Fibroblast of skin of left biceps (primary cell): ENCODE measurements at regions not wholly inside any gene's neighbourhood (a gene's known extent, or its start where the extent isn't known, plus 50 kb on each side); places are given as distances from the start of the nearest gene placed in this dataset.
A peak's percentile ranks its signal among the peaks of the same experiment; 100 is the strongest.

Source experiments
- DNase-seq, 2 experiments: peaks; one replicate each; pipeline ENCODE4 v3.0.0-alpha.2; 2013; ENCODE audit warnings: low read depth in 2 of 2

DNA sequence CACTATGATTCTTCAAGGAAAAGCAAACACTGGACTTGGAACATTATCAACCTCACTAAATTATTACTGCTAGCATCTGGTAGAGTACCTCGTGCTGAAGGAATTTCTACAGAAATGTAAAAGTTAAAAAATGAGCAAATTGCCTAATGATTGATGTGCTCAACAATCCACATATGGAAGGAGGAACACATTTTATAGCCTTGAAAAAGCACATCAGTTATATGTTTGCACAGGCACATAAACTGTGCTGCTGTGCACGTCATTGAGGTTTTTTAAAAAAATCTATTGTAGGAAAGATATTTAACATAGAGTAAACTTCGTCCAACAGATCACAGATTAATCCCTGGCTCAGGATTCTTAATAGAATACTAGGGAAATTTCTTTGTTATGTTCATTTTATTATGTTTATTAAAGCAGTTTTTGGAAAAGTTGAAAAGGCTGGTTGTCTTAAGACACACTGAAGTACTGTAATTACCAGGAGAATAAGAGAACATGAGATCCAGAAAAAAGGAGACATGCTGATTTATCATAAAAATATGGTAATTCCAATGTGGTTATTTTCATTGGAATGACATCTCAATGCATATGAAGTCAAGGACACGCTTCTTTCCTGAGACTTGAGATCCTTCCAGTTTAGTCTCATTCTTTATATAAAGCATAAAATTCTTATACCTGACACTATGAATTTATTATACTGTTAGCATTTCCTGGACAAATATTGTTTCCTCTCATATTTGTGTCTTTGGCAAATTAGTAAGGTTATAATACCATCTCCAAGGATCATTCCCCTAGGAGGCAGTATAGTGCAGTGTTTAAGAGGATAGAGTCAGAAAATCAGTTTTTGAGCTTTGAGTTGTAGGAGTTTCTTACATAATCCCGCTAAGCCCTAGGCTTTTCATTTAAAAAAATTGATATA lies 511.1 kb downstream of the TENT5A start:
- DNase-seq = peak; percentile 93 to 95

DNA sequence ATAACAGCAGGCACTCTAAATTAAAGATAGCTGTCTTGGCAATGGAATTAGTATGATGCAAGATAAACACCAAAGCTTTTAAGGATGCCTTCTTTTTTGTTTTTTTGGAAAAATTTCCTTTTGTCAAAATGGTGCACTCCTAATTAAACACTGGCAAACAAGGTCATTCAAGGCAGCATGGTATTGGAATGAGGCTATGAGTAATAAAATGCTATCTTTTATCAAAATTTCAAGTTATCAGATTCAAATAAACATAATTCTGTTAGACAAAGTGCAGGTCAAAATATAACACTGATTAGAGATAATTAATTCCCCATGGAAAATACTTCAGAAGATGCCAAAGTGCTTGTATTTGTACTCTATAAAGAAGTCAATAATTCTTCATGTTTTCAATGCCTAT lies 514.1 kb downstream of the TENT5A start:
- DNase-seq = no peak

DNA sequence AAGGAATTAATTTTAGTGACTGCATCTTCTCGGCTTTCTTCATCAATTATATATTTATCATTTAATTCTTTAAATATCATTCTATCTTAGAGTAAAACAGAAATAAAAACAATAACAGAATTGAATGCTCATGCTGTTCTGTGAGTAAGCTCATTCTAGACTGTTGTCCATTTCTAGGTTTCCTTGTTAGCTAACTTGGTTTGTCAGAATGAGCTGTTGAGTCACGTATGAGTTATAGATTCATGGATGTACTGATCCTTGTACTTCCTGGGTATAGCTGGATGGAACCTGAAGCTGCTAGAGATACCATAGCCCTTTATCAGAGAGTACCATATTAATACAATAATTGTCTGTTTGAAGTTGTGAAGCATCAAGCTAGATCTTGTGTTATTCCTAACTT lies 515.3 kb downstream of the TENT5A start:
- no peak for DNase-seq

DNA sequence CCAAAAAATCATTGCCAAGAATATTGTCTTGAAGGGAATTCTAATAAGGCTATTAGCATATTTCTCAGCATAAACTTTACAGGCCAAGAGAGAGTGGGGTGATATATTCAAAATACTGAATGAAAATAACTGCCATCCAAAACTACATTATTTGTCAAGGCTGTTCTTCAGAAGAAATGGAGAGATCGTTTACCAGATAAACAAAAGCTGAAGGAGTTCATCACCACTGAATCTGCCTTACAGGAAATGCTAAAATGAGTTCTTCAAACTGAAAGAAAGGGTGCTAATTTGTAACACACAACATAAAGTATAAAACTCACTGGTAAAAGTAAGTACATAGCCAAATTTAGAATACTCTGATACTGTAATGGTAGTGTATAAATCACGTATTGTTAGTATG lies 517.0 kb downstream of the TENT5A start:
- no peak for DNase-seq

DNA sequence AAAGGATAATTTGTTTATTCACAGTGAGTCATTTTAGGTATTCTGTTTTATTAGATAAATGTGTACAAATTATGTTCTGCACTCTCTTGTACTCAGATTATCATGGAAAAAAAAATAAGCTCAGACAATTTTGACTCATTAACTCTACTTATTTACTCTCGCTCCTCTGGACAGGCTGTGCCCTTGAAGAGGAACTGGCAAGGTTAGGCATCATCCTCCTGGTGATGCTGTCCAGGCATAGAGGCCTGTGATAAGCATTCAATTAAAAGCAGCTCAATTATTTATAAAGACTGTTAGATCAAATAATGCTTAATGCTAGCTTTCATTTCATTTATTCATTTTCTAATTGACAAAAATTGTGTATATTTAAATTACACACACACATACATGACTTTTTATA lies 518.5 kb downstream of the TENT5A start:
- DNase-seq = no peak

DNA sequence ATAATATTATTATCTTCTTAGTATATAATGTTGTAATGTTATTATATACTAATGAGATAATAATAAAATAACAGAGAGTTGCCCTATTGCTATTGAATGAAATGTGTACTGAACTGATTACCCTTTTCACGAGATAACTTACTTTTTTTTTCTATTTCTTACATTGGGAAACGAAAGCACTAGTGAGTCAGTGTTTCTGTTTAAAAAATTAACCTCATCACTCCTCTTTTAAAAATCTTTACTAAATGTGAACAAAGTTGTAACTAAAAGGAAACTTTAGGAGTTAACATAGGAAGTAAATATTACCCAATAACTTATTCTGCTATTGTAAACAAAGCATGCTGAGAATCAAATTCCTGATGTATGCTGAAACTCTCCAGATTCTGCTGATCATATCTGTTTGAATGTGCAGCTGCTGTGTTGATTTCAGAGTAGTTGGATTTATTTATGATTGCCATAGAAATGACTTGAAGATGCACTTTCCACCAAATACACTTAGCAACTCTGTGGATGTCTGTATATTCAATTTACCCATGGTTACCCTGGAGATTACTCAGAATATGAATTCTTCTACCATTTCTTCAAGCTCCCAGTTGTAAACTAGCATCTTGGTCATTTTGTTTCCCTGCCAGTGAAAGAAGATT lies 523.4 kb downstream of the TENT5A start:
- peak in 1 of 2 experiments; percentile 34 for DNase-seq

DNA sequence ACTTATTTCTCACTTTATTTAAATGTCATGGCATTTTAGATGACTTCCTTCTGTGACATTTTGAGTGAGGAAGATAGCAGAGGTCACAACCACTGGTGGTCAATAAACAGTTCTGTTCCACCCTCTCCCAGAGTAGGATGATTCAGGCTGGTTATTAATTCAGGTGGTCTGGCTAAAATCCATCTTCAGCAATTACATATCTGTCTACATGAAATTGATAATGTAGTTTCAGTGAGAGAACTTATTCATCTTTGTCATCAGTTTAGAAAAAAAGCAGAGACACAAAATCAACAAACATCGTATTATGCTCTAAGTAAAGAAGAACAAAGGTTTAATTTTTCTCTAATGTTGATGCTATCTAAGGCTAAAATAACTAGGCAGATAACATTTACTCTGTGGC lies 525.5 kb downstream of the TENT5A start:
- no peak for DNase-seq

DNA sequence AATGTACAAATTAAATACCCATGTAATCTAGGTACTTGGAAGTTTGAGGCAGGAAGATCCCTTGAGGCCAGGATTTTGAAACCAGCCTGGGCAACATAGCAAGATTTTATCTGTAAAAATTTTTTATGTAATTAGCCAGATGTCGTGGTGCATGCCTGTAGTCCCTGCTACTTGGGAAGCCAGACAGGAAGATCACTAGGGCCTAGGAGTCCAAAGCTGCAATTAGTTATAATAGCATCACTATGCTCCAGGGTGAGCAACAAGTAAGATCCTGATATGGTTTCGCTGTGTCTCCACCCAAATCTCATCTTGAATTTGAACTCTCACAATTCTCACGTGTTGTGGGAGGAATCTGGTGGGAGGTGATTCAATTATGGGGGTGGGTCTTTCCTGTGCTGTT lies 535.8 kb downstream of the TENT5A start:
- no peak for DNase-seq

DNA sequence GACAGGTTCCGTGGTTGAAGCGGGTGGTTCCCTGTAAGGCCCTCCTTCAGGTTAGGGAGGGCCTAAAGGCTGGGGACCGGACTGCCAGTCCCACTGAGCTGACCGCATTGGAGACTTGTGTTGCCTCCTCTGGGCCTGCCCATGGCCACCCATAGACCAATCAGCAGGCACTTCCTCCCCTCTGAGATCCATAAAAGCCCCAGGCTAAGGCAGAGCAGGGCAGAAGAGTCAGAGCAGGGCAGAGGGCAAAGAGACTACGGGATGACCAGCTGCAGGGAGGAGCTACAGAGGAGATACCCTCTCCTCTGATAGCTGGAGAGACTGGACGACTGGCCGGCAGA lies 537.4 kb downstream of the TENT5A start:
- no peak for DNase-seq

DNA sequence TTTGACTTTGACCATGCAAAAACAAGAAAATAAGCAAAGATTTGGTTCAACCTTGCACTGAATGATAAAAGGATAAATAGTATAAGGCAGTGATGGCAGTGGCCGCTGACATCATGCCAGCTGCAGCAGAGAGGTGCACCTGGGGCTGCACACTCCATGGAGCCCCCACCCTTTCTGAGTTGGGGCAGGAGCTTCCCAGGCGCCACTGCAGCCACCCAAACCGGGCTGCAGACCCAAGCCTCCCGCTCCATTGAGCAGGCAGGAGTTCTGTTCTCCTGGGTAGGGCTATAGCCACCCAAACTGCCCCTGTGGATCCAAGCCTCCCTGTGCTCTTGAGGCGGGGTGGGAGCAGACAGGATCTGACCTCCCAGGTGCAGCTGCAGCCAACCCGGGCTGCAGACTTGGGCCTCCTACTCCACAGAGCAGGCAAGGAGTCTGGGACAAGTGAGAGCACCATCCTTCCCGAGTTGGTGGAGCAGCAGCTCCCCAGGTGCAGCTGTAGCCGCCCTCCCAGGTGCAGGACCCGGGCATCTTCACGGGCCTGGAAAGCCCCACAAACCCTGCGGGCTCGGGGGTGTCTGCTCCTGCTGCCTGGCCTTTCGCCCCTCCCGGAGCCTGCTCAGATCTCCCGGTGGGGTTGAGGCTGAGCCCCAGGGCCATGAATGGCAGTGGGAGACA lies 537.9 kb downstream of the TENT5A start:
- no peak for DNase-seq

DNA sequence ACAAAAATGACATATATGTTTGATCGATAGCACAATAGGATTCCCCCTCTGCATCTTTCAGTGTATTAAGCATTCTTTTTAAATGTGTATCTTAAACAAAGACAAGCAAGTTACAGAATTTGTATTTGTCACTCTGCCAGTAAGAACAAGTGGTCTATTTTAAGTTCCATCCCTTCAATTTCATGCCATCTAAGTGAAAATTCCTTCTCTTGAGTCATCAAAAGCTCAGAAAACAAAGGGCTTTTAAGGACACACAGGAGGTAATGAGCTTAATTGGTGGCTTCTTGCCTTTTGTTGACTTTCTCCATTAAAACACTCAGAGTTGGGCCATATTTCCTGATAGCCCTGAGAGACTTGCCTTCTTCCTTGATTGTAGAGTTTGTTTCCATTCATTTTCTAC lies 547.8 kb downstream of the TENT5A start:
- peak; percentile 17 to 24 for DNase-seq

DNA sequence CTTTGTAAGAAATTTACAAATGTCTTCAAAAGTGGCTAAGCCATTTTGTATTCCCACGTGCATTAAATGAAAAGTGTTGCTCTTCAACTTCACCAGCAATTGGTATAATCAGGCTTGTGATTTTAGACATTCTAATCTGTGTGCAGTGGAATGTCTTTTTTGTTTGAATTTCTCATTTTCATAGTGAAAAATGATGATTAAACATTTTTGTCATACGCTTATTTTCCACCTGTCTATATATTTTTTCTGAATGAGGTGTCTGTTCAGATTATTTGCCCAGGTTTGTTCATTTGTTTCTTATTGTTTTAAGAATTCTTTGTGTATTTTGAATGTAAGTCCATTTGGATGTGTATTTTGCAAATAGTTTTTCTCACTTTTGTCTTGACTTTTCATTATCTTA lies 558.1 kb downstream of the TENT5A start:
- no peak for DNase-seq

DNA sequence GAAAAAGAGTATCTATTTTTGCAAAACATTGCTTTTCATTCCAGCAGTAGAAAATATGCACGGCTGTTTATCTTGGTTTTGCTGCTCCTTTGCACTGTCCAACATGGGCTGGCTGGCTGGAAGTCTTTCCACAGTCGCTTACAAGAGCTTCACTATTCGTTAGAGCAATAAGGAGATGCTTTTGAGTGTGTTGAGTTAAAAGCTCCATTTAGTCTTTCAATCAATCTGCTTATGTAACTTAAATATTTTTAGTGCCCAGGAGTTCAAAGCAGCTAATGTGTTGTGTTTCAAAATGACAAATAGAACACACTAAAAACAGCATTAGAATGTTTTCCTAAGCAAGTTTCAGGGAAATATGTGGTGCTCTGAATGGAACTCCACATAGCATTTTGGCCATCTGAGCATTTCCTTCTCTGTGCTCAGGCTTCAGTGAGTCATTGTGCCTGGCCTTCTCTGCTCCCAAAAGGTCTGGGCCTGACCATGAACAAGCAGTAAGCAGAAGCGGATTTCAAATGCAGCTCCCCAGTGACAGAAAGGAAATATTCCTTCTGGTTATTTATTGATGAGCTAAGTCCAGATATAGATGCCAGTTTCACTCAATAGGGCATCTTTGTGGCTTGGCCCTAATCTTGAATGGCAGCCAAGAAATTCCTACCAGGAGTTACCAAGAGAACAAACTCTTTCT lies 580.3 kb downstream of the TENT5A start:
- DNase-seq = no peak

DNA sequence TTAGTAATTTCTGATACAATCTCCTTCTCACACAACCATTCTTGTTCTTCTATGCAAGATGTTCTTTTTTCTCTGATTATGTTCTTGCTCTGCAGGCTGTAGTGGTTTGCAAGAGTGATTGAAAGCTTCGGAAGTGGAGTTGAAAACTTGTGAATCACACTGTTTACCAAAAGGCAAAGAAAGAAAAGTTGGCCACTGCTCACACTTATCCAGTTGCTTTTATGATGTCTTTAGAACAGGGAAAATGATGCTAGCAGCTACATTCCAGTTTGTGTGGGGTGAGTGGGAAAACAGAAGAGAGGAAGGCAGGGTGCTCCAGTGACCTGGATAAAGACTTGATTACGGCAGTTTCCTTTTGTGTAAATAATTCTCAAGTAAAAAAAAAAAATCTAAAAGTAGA lies 583.3 kb downstream of the TENT5A start:
- no peak for DNase-seq

DNA sequence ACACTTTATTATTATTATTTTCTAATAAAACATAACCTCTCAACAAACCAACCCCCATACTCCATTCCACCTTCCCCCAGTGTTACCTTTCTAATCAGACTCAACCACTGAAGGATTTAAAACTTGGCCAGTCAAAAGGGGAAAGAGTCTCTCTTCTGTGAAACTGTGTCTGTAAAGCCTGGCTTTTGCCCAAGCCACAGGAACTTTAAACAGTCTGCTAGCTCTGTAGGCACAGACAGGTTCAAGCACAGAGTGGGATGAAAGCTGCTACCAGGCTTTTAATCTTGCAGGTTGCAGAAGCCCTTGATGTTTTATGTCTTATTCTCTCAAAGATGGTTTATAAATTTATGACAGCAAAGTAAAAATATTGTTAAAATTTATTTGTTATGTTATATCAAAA lies 585.7 kb downstream of the TENT5A start:
- peak in 1 of 2 experiments; percentile 43 for DNase-seq

DNA sequence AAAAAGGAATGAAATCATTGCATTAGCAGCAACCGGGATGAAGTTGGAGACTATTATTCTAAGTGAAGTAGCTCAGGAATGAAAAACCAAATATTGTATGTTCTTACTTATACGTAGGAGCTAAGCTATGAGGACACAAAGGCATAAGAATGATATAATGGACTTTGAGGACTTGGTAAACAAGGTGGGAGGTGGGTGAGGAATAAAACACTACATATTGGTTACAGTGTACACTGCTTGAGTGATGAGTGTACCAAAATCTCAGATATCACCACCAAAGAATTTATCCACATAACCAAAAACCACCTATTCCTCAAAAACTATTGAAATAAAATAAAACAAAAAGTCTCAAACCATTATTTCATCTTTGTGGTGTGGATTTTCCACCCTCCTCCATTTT lies 593.5 kb downstream of the TENT5A start:
- DNase-seq = no peak

DNA sequence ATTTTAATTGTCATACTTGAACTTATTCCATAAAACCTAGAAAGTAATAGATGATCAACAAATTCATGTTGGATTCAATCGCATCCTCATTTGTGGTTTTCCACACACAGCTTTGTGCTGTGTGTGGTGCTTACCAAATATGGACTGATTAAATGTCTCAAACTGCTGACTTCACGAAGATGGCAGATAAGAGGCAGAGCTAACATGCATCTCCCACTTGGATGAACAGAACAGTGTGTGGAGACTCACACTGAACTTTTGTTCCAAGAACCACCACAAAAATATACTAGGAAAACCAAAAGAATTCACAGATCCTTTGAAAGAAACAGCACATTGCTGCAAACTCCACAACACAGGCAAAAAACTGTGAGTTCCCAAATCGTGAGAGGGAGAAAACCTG lies 603.7 kb downstream of the TENT5A start:
- DNase-seq = no peak

DNA sequence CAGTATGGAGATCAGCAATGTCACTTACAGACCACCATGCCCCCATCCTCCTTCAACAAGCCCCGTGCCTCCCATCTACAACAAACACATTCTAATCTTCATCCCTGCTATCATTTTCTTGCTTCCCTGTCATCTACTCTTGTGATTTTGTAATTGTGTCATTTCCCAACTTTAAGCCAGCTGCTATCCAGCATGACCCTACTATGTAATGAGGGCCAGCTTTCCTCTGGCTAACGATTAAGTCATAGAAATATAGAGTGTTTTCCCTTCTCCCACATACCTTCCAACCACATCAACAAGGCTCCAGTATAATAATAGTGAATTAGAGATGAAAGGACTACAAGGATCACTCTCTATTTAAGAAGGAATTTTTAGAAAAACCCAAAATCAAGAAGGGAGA lies 607.0 kb downstream of the TENT5A start:
- DNase-seq = no peak

DNA sequence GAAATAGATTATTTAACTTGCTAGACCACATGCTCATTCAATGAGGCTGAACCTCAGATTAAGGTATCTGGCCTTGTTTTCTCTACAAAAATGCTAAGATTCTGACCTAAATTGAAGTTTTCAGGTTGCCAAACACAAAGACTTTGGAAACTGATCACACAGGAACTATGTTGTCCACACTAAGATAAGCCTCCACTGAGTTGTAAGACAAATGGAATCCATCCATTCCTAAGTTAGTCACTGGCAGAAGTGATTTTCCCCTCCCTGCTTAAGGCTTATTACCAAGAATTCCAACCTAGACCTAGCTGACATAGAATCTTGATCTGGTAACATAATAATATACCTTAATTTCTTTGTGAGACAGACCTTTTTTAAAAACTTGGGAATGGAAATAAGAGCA lies 608.1 kb downstream of the TENT5A start:
- no peak for DNase-seq

DNA sequence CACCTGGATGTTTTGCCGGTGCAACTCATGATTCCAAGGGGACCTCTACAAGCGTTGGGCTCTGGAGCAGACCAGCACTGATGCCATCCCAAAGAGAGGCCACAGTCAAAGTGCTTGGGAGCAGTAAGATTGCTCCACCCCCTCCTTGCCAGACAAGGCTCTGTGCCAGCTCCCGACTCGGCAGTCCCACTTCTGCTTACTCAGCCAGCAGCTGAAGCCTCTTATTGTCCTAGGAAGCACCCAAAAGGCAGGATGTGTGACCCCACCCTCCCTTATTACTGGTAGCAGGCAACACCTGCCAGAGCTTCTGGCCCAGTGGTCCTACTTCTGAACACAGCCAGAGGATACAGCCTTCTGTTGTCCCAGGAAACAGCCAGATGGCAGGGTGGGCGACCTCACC lies 614.2 kb downstream of the TENT5A start:
- no peak for DNase-seq

DNA sequence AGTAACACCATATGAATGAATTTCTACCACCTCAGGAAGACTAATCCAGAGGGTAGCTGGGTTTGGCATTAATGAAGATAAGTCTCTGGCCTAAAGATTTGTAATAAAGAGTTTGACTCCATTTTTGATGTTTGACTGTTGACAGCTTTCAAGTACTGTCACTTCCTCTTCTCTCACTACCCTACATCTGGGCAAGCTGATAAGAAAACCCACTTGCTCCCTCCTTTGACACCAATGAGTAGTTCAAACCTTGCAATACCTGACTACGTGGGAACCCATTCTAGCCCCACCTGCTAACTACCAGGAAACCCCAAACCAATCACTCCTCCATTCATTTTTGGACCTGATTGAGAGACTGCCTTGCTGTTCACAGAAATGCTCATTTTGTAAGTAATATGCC lies 621.5 kb downstream of the TENT5A start:
- DNase-seq = no peak

DNA sequence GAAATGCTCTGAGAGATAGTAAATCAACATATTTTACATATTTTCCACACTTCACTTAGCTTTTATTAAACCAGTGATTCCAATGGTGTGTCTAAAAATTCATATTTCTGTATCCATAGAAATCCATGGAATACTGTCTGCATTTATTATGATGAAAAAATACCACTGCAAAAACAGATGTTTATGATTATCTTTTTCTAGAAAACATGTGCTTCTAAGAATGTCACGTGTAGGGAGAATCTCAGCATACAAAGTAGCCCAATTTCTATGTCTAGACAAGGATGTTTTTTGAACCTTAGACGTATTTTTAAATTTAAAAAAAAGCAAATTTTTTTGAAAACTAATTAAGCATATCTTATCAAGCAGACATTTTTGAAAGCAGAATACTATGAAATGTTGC lies 622.4 kb downstream of the TENT5A start:
- DNase-seq = peak in 1 of 2 experiments; percentile 17
